Tibial artery (tissue), 4 donors: ENCODE measurements at regions not wholly inside any gene's neighbourhood (a gene's known extent, or its start where the extent isn't known, plus 50 kb on each side); places are given as distances from the start of the nearest gene placed in this dataset.
A peak's percentile ranks its signal among the peaks of the same experiment; 100 is the strongest.

Source experiments
- DNase-seq, 2 donors: peaks; one replicate each; pipeline ENCODE4 v3.0.0-alpha.2; 2019
- H3K27ac ChIP-seq, 2 donors: fragments of 200-600 bp; sonication (generic) in 1 of 2; 1 replicate in 1 of 2; 2 replicates in 1 of 2; pipeline ENCODE4 v1.5.1; 2018 to 2019; ENCODE audit warnings: mild to moderate bottlenecking in 1 of 2
- H3K27me3 ChIP-seq, 2 donors: fragments of 200-600 bp; sonication (generic) in 1 of 2; one replicate each; pipeline versions ENCODE4 v1.5.1 to v1.6.0; 2016 to 2019
- H3K36me3 ChIP-seq, 3 donors: fragments of 200-600 bp; sonication (generic) in 2 of 3; one replicate each; pipeline ENCODE4 v1.5.1; 2016 to 2019; ENCODE audit warnings: mild to moderate bottlenecking in 2 of 3
- H3K4me1 ChIP-seq, 4 donors: fragments of 200-600 bp; sonication (generic) in 2 of 4; 1 replicate in 3 of 4; 2 replicates in 1 of 4; pipeline ENCODE4 v1.5.1; 2016 to 2019
- H3K4me3 ChIP-seq, 2 donors: fragments of 200-600 bp; sonication (generic) in 1 of 2; 1 replicate in 1 of 2; 2 replicates in 1 of 2; pipeline ENCODE4 v1.5.1; 2018 to 2019; ENCODE audit warnings: mild to moderate bottlenecking in 2 of 2
- H3K9me3 ChIP-seq, 3 donors: fragments of 200-600 bp; sonication (generic) in 1 of 3; one replicate each; pipeline ENCODE4 v1.5.1; 2016 to 2019
- CTCF ChIP-seq, 2 experiments: fragments of 200-600 bp in 1 of 2; fragments of 450-650 bp in 1 of 2; IDR thresholded peaks; one replicate each; pipeline ENCODE4 v1.5.1; 2017 to 2019; ENCODE audit warnings: antibody characterized with exemption in 2 of 2, mild to moderate bottlenecking in 1 of 2, moderate library complexity in 1 of 2
- intact Hi-C: fragments of 100-400 bp; cut with DNase I; formaldehyde crosslinking; loops from one replicate; pipeline ENCODE4 v1.15.0; 2023; ENCODE audit warnings: low total_unique reads

GRCh38 chr21:27220416-27220815, 253.5 kb upstream of the ADAMTS5 start:
- peaks cover 0 to 4% (median 0%) of the 10 kb centered on the region in 4 donors for H3K4me1 ChIP-seq
- TF ChIP-seq CTCF (IDR thresholded peaks at IDR 0.05), result no peak
- H3K9me3 ChIP-seq, result no peaks in the 10 kb centered on the region
- intact Hi-C loops, result no loop called here
- no peaks in the 10 kb centered on the region for H3K36me3 ChIP-seq
- H3K27ac ChIP-seq, result no peak overlapping the region
- H3K4me3 ChIP-seq, result no peak overlapping the region
- peak in 1 of 2 donors; percentile 26 for DNase-seq
- H3K27me3 ChIP-seq, result no peaks in the 10 kb centered on the region

- intact Hi-C loops, result no loop called here
- TF ChIP-seq CTCF (IDR thresholded peaks at IDR 0.05), result no peak
- DNase-seq, result peak in 1 of 2 donors; percentile 26
These were observed 252.2 kb upstream of the ADAMTS5 start for GRCh38 chr21:27219068-27219467.

DNA sequence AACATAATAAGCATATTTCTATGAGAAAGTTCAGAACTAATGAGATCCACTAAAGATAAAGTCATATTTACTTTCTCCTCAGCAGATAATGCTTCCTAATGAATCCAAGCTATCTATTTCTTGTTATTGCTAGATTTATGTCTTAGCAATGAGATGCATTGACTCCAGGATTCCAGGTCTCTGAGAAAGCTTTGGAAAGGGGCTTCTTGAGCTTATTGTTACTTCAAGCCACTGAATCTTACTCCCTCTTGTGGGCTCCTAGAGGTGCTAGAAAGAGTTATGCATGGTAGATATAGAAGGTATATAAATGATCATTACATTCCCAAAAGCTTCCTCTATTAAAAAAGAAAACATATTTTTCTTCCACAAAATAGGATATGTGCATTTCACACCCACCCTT, 246.4 kb upstream of the ADAMTS5 start:
- DNase-seq, result no peak
- Histone ChIP-seq H3K27ac (no peak overlapping the region), H3K9me3 (peaks cover 0 to 1% (median 0%) of the 10 kb centered on the region in 3 donors), H3K36me3 (no peaks in the 10 kb centered on the region), H3K27me3 (no peaks in the 10 kb centered on the region), H3K4me1 (no peaks in the 10 kb centered on the region), H3K4me3 (no peak overlapping the region)
- TF ChIP-seq CTCF (IDR thresholded peaks at IDR 0.05), result no peak
- intact Hi-C loops, result no loop called here

More at GRCh38 chr21:27219068-27219467, 252.2 kb upstream of the ADAMTS5 start:
- Histone ChIP-seq H3K4me3 (no peak overlapping the region), H3K27me3 (no peaks in the 10 kb centered on the region), H3K36me3 (no peaks in the 10 kb centered on the region), H3K4me1 (no peaks in the 10 kb centered on the region), H3K27ac (no peak overlapping the region), H3K9me3 (no peaks in the 10 kb centered on the region)

GRCh38 chr21:27212441-27212840, 245.6 kb upstream of the ADAMTS5 start:
- Histone ChIP-seq H3K9me3 (peaks cover 0 to 4% (median 0%) of the 10 kb centered on the region in 3 donors), H3K27ac (no peak overlapping the region), H3K27me3 (no peaks in the 10 kb centered on the region), H3K36me3 (no peaks in the 10 kb centered on the region), H3K4me1 (no peaks in the 10 kb centered on the region), H3K4me3 (no peak overlapping the region)
- no peak for TF ChIP-seq CTCF (IDR thresholded peaks at IDR 0.05)
- DNase-seq, result no peak
- intact Hi-C loops, result no loop called here

- intact Hi-C loops, result no loop called here
- Histone ChIP-seq H3K36me3 (no peaks in the 10 kb centered on the region), H3K27me3 (no peaks in the 10 kb centered on the region), H3K4me1 (no peaks in the 10 kb centered on the region), H3K27ac (no peak overlapping the region), H3K9me3 (peaks cover 0 to 4% (median 0%) of the 10 kb centered on the region in 3 donors), H3K4me3 (no peak overlapping the region)
- no peak for TF ChIP-seq CTCF (IDR thresholded peaks at IDR 0.05)
- DNase-seq, result no peak
These were observed 242.7 kb upstream of the ADAMTS5 start for GRCh38 chr21:27209546-27209945.
